ENCODE measurements at regions not wholly inside any gene's neighbourhood (a gene's known extent, or its start where the extent isn't known, plus 50 kb on each side); places are given as distances from the start of the nearest gene placed in this dataset.

DNA sequence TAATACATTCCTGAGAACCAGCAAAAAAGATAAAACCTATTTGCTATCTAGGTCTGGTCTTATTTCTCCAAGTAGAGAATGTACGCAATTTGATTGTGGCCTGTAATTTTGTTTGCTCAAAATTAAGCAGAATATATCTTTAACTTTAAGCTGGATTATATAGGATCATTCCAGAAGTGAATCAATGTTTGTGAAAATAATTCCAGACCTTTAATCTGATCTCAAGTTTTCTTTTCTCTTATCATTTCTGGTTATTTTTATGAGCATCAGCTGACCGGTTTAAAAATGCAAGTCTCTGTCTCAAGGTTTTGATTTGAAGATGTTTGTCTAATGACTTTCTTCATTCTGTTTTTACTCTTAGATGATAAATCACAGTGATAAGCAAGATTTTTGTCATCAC is 997.9 kb upstream of the FLRT2 start:
- no peak for DNase-seq
- intact Hi-C loops (cut with DNase I) = no loop called here
- TF ChIP-seq, protein P1, sequence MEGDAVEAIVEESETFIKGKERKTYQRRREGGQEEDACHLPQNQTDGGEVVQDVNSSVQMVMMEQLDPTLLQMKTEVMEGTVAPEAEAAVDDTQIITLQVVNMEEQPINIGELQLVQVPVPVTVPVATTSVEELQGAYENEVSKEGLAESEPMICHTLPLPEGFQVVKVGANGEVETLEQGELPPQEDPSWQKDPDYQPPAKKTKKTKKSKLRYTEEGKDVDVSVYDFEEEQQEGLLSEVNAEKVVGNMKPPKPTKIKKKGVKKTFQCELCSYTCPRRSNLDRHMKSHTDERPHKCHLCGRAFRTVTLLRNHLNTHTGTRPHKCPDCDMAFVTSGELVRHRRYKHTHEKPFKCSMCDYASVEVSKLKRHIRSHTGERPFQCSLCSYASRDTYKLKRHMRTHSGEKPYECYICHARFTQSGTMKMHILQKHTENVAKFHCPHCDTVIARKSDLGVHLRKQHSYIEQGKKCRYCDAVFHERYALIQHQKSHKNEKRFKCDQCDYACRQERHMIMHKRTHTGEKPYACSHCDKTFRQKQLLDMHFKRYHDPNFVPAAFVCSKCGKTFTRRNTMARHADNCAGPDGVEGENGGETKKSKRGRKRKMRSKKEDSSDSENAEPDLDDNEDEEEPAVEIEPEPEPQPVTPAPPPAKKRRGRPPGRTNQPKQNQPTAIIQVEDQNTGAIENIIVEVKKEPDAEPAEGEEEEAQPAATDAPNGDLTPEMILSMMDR (IDR thresholded peaks at IDR 0.05) = no peak
- Histone ChIP-seq H3K4me1 (no peaks in the 10 kb centered on the region), H3K27me3 (no peaks in the 10 kb centered on the region), H3K36me3 (no peaks in the 10 kb centered on the region), H3K9me3 (no peaks in the 10 kb centered on the region), H3K9ac (ENCODE audit: low read depth in 2 of 2, low read length in 2 of 2) (no peak overlapping the region), H3K27ac (no peak overlapping the region), H3K4me3 (no peak overlapping the region)

DNA sequence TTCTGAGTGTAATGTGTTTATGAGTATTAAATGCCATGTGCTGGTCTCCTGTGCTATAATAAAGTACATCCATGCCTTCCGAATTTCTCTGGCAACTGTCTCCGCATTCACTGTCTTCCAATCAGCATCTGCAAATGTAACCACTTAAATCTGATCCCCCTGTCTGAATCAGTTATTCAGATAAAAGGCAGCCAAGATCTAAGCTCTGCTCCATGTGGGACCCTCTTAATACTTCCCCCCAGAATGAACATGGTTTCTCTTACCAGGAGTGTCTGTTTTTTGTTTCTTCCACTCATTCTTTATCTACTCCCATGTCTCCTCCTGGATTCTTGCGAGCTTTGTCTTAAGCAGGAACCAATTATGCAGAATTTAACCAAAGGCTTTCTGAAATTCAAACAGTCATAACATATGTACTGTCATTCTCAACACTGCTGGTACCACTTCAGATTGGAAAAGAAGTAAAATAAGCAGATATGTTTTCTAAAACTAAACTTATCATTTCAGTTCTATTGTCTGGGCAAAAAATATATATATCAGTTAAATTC is 996.7 kb upstream of the FLRT2 start:
- Histone ChIP-seq H3K4me1 (no peaks in the 10 kb centered on the region), H3K9me3 (no peaks in the 10 kb centered on the region), H3K9ac (ENCODE audit: low read depth in 2 of 2, low read length in 2 of 2) (no peak overlapping the region), H3K27ac (no peak overlapping the region), H3K4me3 (no peak overlapping the region), H3K36me3 (no peaks in the 10 kb centered on the region), H3K27me3 (no peaks in the 10 kb centered on the region)
- DNase-seq = no peak
- TF ChIP-seq, protein P1 (IDR thresholded peaks at IDR 0.05) = no peak
- intact Hi-C loops (cut with DNase I) = no loop called here

DNA sequence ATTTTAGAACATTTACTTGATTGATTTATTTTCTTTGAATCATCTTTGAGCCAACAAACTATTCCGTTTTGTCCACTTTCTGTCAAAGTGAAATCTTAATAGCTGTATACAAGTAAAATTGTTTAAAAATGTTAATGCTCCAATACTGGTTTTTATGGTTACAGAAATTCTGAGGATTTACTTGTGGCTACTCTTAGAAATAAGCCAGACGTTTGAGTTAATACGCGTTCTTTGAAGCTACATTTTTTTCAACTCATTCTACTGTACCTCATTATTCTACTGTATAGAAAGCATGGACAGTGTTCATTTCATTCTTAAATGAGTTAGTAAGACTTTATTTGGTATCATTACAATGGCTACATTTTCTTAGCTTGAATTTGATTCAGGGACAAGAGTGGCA is 996.2 kb upstream of the FLRT2 start:
- Histone ChIP-seq H3K27me3 (no peaks in the 10 kb centered on the region), H3K4me1 (no peaks in the 10 kb centered on the region), H3K9me3 (no peaks in the 10 kb centered on the region), H3K36me3 (no peaks in the 10 kb centered on the region), H3K9ac (ENCODE audit: low read depth in 2 of 2, low read length in 2 of 2) (no peak overlapping the region), H3K27ac (no peak overlapping the region), H3K4me3 (no peak overlapping the region)
- no peak for DNase-seq
- intact Hi-C loops (cut with DNase I) = no loop called here
- TF ChIP-seq, protein P1 (IDR thresholded peaks at IDR 0.05) = no peak

DNA sequence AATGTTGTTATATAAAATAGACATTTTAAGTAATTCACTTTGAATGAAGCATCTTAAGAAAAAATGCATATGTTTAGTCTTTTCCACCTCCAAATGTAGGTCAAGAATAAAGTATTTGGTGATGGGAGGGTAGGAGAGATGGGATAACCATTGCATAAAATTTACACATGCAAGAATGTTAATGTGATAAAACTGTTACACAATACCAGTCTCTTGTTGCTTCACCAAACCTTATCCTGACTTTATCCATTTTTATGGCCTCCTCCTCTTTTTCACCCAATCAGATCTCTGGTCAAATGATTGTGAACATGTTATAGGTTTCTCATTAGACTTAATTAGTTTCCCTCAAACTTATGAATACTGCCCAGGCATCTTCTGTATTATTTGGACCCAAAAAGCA is 994.5 kb upstream of the FLRT2 start:
- TF ChIP-seq, protein P1 (IDR thresholded peaks at IDR 0.05) = no peak
- no peak for DNase-seq
- Histone ChIP-seq H3K27ac (no peak overlapping the region), H3K4me1 (no peaks in the 10 kb centered on the region), H3K9me3 (no peaks in the 10 kb centered on the region), H3K36me3 (no peaks in the 10 kb centered on the region), H3K4me3 (no peak overlapping the region), H3K9ac (ENCODE audit: low read depth in 2 of 2, low read length in 2 of 2) (no peak overlapping the region), H3K27me3 (no peaks in the 10 kb centered on the region)
- intact Hi-C loops (cut with DNase I) = no loop called here

- intact Hi-C loops (cut with DNase I) = no loop called here
- DNase-seq = no peak
- Histone ChIP-seq H3K9ac (ENCODE audit: low read depth in 2 of 2, low read length in 2 of 2) (no peak overlapping the region), H3K36me3 (no peaks in the 10 kb centered on the region), H3K9me3 (no peaks in the 10 kb centered on the region), H3K4me1 (no peaks in the 10 kb centered on the region), H3K4me3 (no peak overlapping the region), H3K27me3 (no peaks in the 10 kb centered on the region), H3K27ac (no peak overlapping the region)
- TF ChIP-seq, protein P1 (IDR thresholded peaks at IDR 0.05) = no peak
These were observed 994.0 kb upstream of the FLRT2 start for GRCh38 chr14:84535976-84536375.
